ENCODE measurements at regions not wholly inside any gene's neighbourhood (a gene's known extent, or its start where the extent isn't known, plus 50 kb on each side); places are given as distances from the start of the nearest gene placed in this dataset.

GRCh38 chr7:109092268-109092667 lies 522.6 kb downstream of the DNAJB9 start:
- DNase-seq (no peak), ATAC-seq (no peak)
- H3K36me3 ChIP-seq = no peaks in the 10 kb centered on the region

GRCh38 chr7:109101332-109101731 lies 531.7 kb downstream of the DNAJB9 start:
- H3K27ac ChIP-seq = no peak overlapping the region
- no peak for TF ChIP-seq CTCF (IDR thresholded peaks at IDR 0.05)
- no peak for DNase-seq
- no peaks in the 10 kb centered on the region for H3K4me1 ChIP-seq
- no peaks in the 10 kb centered on the region for H3K9me3 ChIP-seq
- no peak overlapping the region for H3K4me3 ChIP-seq
- no peaks in the 10 kb centered on the region for H3K27me3 ChIP-seq
- no peak for ATAC-seq
- intact Hi-C loops (cut with DNase I) = no loop called here
- H3K36me3 ChIP-seq = no peaks in the 10 kb centered on the region

More at GRCh38 chr7:109092268-109092667, 522.6 kb downstream of the DNAJB9 start:
- Histone ChIP-seq H3K27ac (no peak overlapping the region), H3K4me3 (no peak overlapping the region), H3K9me3 (peaks cover 0 to 7% of the 10 kb centered on the region in 2 donors), H3K4me1 (no peaks in the 10 kb centered on the region), H3K27me3 (no peaks in the 10 kb centered on the region)
- no peak for TF ChIP-seq CTCF (IDR thresholded peaks at IDR 0.05)
- intact Hi-C loops (cut with DNase I) = no loop called here

GRCh38 chr7:109109558-109109957 lies 539.9 kb downstream of the DNAJB9 start:
- Histone ChIP-seq H3K27ac (no peak overlapping the region), H3K9me3 (no peaks in the 10 kb centered on the region), H3K27me3 (no peaks in the 10 kb centered on the region), H3K4me1 (no peaks in the 10 kb centered on the region), H3K4me3 (no peak overlapping the region), H3K36me3 (no peaks in the 10 kb centered on the region)
- ATAC-seq (no peak), DNase-seq (no peak)
- TF ChIP-seq CTCF (IDR thresholded peaks at IDR 0.05) = no peak
- intact Hi-C loops (cut with DNase I) = no loop called here

GRCh38 chr7:109111086-109111485 lies 541.4 kb downstream of the DNAJB9 start:
- H3K27me3 ChIP-seq = no peaks in the 10 kb centered on the region
- H3K4me3 ChIP-seq = no peak overlapping the region
- ATAC-seq = no peak
- intact Hi-C loops (cut with DNase I) = no loop called here
- no peaks in the 10 kb centered on the region for H3K9me3 ChIP-seq
- H3K27ac ChIP-seq = no peak overlapping the region
- DNase-seq = no peak
- TF ChIP-seq CTCF (IDR thresholded peaks at IDR 0.05) = no peak
- no peaks in the 10 kb centered on the region for H3K36me3 ChIP-seq
- H3K4me1 ChIP-seq = no peaks in the 10 kb centered on the region

- DNase-seq (no peak), ATAC-seq (no peak)
- intact Hi-C loops (cut with DNase I) = no loop called here
- no peaks in the 10 kb centered on the region for H3K4me1 ChIP-seq
- TF ChIP-seq CTCF (IDR thresholded peaks at IDR 0.05) = no peak
- no peak overlapping the region for H3K4me3 ChIP-seq
- no peaks in the 10 kb centered on the region for H3K27me3 ChIP-seq
- no peak overlapping the region for H3K27ac ChIP-seq
- no peaks in the 10 kb centered on the region for H3K36me3 ChIP-seq
- H3K9me3 ChIP-seq = no peaks in the 10 kb centered on the region
These were observed 552.1 kb downstream of the DNAJB9 start for GRCh38 chr7:109121599-109122300.
